ENCODE measurements at regions not wholly inside any gene's neighbourhood (a gene's known extent, or its start where the extent isn't known, plus 50 kb on each side); places are given as distances from the start of the nearest gene placed in this dataset.
"Not testable (repeated sequence)": the region's sequence is repeated elsewhere in the genome, so short reads cannot be mapped to it uniquely, and the experiment has no call there.

- WGBS, 2 donors (ENCODE audit: low coverage in 1 of 2) = 49 to 55% methylated on average over 5 of the region's 5 CpGs
- no peak overlapping the region for H3K4me3 ChIP-seq
- H3K27me3 ChIP-seq = no peaks in the 10 kb centered on the region
- no peak for DNase-seq
- no peak overlapping the region for H3K27ac ChIP-seq
- H3K36me3 ChIP-seq = no peaks in the 10 kb centered on the region
- in situ Hi-C loops (cut with MboI; ENCODE audit: low pct_ligation_motif_present in 1 of 4, low pct_unique_long_range_greater_than_20kb in 1 of 4, low sequenced_read_pairs in 3 of 4) (loop anchor here in 2 of 4 donors (25.0 kb wide), 2 partner anchors 322 to 1172 kb away; no protein-coding TSS in a partner anchor), intact Hi-C loops (cut with DNase I; ENCODE audit: low total_unique reads) (no loop called here)
- TF ChIP-seq POLR2A (IDR thresholded peaks at IDR 0.05) = no peak
- TF ChIP-seq EP300 (IDR thresholded peaks at IDR 0.05; ENCODE audit: low read depth) = no peak
- TF ChIP-seq CTCF (IDR thresholded peaks at IDR 0.05) = no peak
- TF ChIP-seq POLR2AphosphoS5 (IDR thresholded peaks at IDR 0.05) = no peak
- no peaks in the 10 kb centered on the region for H3K9me3 ChIP-seq
- H3K4me1 ChIP-seq = peaks cover 0 to 7% (median 4%) of the 10 kb centered on the region in 4 donors
Measured at GRCh38 chr6:27190126-27190525, 57.4 kb upstream of the PRSS16 start.

- in situ Hi-C loops (cut with MboI; ENCODE audit: low pct_ligation_motif_present in 1 of 4, low pct_unique_long_range_greater_than_20kb in 1 of 4, low sequenced_read_pairs in 3 of 4) = loop anchor here in 2 of 4 donors (25.0 kb wide), 2 partner anchors 318 to 1168 kb away; no protein-coding TSS in a partner anchor
- H3K9me3 ChIP-seq; DNase-seq; H3K4me1 ChIP-seq; H3K27me3 ChIP-seq; intact Hi-C loops (cut with DNase I; ENCODE audit: low total_unique reads); H3K27ac ChIP-seq; H3K36me3 ChIP-seq; H3K4me3 ChIP-seq: not testable (repeated sequence)
- 60 to 78% methylated on average over 4 of the region's 4 CpGs for WGBS, 2 donors (ENCODE audit: low coverage in 1 of 2)
Measured at GRCh38 chr6:27194453-27194852, 53.0 kb upstream of the PRSS16 start.

GRCh38 chr6:27195547-27195946, 52.0 kb upstream of the PRSS16 start:
- intact Hi-C loops (cut with DNase I; ENCODE audit: low total_unique reads); H3K27ac ChIP-seq; H3K36me3 ChIP-seq; DNase-seq; H3K4me1 ChIP-seq; H3K9me3 ChIP-seq; H3K27me3 ChIP-seq; H3K4me3 ChIP-seq: not testable (repeated sequence)
- in situ Hi-C loops (cut with MboI; ENCODE audit: low pct_ligation_motif_present in 1 of 4, low pct_unique_long_range_greater_than_20kb in 1 of 4, low sequenced_read_pairs in 3 of 4) = loop anchor here in 2 of 4 donors (25.0 kb wide), 2 partner anchors 317 to 1167 kb away; no protein-coding TSS in a partner anchor
- 57 to 89% methylated on average over 1 to 3 of the region's 3 CpGs for WGBS, 2 donors (ENCODE audit: low coverage in 1 of 2)

Small RNA genes in the stretch of these regions (small RNA-seq; reads per million reads assigned to genes)
- gene MIR3143 = 0 to 0.56 (median 0) reads per million in 4 donors
- 0 to 0.12 (median 0) reads per million in 4 donors for gene RNU2-62P

All from transverse colon (tissue), 4 donors.